GM19455 (cell line): ENCODE measurements at regions not wholly inside any gene's neighbourhood (a gene's known extent, or its start where the extent isn't known, plus 50 kb on each side); places are given as distances from the start of the nearest gene placed in this dataset.

Experiments
- ATAC-seq: cut with Tn5 transposase; IDR thresholded peaks from one replicate; pipeline ENCODE4 v1.9.1; 2021; ENCODE audit not compliant: unreplicated experiment

- ATAC-seq: no peak
Observed at GRCh38 chr2:181828122-181828705, 63.3 kb upstream of the ITPRID2 start.

GRCh38 chr2:181829230-181829629 lies 62.3 kb upstream of the ITPRID2 start:
- no peak for ATAC-seq

- ATAC-seq: no peak
Observed at GRCh38 chr2:181832015-181832414, 59.5 kb upstream of the ITPRID2 start.

GRCh38 chr2:181836583-181836982 lies 54.9 kb upstream of the ITPRID2 start:
- no peak for ATAC-seq

- no peak for ATAC-seq
Observed at GRCh38 chr2:181837563-181837962, 54.0 kb upstream of the ITPRID2 start.

- ATAC-seq: no peak
Observed at GRCh38 chr2:181839811-181840210, 51.7 kb upstream of the ITPRID2 start.

GRCh38 chr2:181841079-181841478 lies 50.5 kb upstream of the ITPRID2 start:
- ATAC-seq: no peak
